Osteocyte (in vitro differentiated cells): ENCODE measurements at regions not wholly inside any gene's neighbourhood (a gene's known extent, or its start where the extent isn't known, plus 50 kb on each side); places are given as distances from the start of the nearest gene placed in this dataset.

Source experiments
- DNase-seq: peaks from one replicate; pipeline ENCODE4 v3.0.0; 2021; ENCODE audit warnings: mixed read lengths; ENCODE audit not compliant: unreplicated experiment; ENCODE audit errors: extremely low spot score
- H3K27ac Mint-ChIP-seq: one replicate; pipeline ENCODE4 v1.8.0; 2021; ENCODE audit warnings: mild to moderate bottlenecking, mixed read lengths; ENCODE audit not compliant: unreplicated experiment
- H3K27me3 Mint-ChIP-seq: one replicate; pipeline ENCODE4 v1.8.0; 2021; ENCODE audit warnings: mixed read lengths; ENCODE audit not compliant: unreplicated experiment
- H3K36me3 Mint-ChIP-seq: one replicate; pipeline ENCODE4 v1.8.0; 2021; ENCODE audit warnings: mixed read lengths; ENCODE audit not compliant: unreplicated experiment
- H3K4me1 Mint-ChIP-seq: one replicate; pipeline ENCODE4 v1.8.0; 2021; ENCODE audit warnings: mixed read lengths; ENCODE audit not compliant: unreplicated experiment
- H3K4me3 Mint-ChIP-seq: one replicate; pipeline ENCODE4 v1.8.0; 2021; ENCODE audit warnings: mild to moderate bottlenecking, moderate library complexity, mixed read lengths; ENCODE audit not compliant: unreplicated experiment
- H3K9me3 Mint-ChIP-seq: one replicate; pipeline ENCODE4 v1.8.0; 2021; ENCODE audit warnings: mixed read lengths; ENCODE audit not compliant: unreplicated experiment
- CTCF ChIP-seq: fragments of 200-600 bp; sonication (generic); IDR thresholded peaks from 2 replicates; pipeline ENCODE4 v1.5.0; 2021; ENCODE audit warnings: antibody characterized with exemption, mild to moderate bottlenecking, moderate library complexity

GRCh38 chr2:129741623-129742022 lies 237.8 kb upstream of the RAB6C start:
- Mint-ChIP-seq H3K27ac (no peak overlapping the region), H3K36me3 (no peaks in the 10 kb centered on the region), H3K27me3 (no peaks in the 10 kb centered on the region), H3K4me1 (no peaks in the 10 kb centered on the region), H3K4me3 (no peak overlapping the region), H3K9me3 (peaks cover 48% of the 10 kb centered on the region)
- no peak for TF ChIP-seq CTCF
- DNase-seq, result no peak

- Mint-ChIP-seq H3K4me3 (no peak overlapping the region), H3K9me3 (peaks cover 46% of the 10 kb centered on the region), H3K36me3 (no peaks in the 10 kb centered on the region), H3K4me1 (no peaks in the 10 kb centered on the region), H3K27me3 (no peaks in the 10 kb centered on the region), H3K27ac (no peak overlapping the region)
- no peak for TF ChIP-seq CTCF
- no peak for DNase-seq
These were observed 236.9 kb upstream of the RAB6C start for GRCh38 chr2:129742415-129743180.

- Mint-ChIP-seq H3K27ac (no peak overlapping the region), H3K4me1 (no peaks in the 10 kb centered on the region), H3K27me3 (no peaks in the 10 kb centered on the region), H3K9me3 (peaks cover 42% of the 10 kb centered on the region), H3K4me3 (no peak overlapping the region), H3K36me3 (no peaks in the 10 kb centered on the region)
- DNase-seq, result no peak
- TF ChIP-seq CTCF, result no peak
These were observed 235.3 kb upstream of the RAB6C start for GRCh38 chr2:129744141-129744540.

- Mint-ChIP-seq H3K27ac (no peak overlapping the region), H3K36me3 (no peaks in the 10 kb centered on the region), H3K4me1 (no peaks in the 10 kb centered on the region), H3K9me3 (peaks cover 42% of the 10 kb centered on the region), H3K27me3 (no peaks in the 10 kb centered on the region), H3K4me3 (no peak overlapping the region)
- TF ChIP-seq CTCF, result no peak
- DNase-seq, result no peak
These were observed 234.8 kb upstream of the RAB6C start for GRCh38 chr2:129744649-129745048.

GRCh38 chr2:129747500-129748125 lies 231.9 kb upstream of the RAB6C start:
- TF ChIP-seq CTCF, result no peak
- Mint-ChIP-seq H3K36me3 (no peaks in the 10 kb centered on the region), H3K4me3 (no peak overlapping the region), H3K27ac (no peak overlapping the region), H3K27me3 (no peaks in the 10 kb centered on the region), H3K9me3 (peaks cover 36% of the 10 kb centered on the region), H3K4me1 (no peaks in the 10 kb centered on the region)
- DNase-seq, result no peak
